SK-N-MC (cell line): ENCODE measurements at regions not wholly inside any gene's neighbourhood (a gene's known extent, or its start where the extent isn't known, plus 50 kb on each side); places are given as distances from the start of the nearest gene placed in this dataset.
"Not testable (repeated sequence)": the region's sequence is repeated elsewhere in the genome, so short reads cannot be mapped to it uniquely, and the experiment has no call there.

Source experiments
- DNase-seq: peaks from one replicate; pipeline ENCODE4 v3.0.0-alpha.2; 2011; ENCODE audit warnings: low read depth, low spot score
- H3K27ac ChIP-seq: fragments of 200-600 bp; sonication (generic); 2 replicates; pipeline ENCODE4 v1.5.1; 2016; ENCODE audit warnings: mixed run types
- H3K36me3 ChIP-seq: fragments of 200-600 bp; sonication (generic); 2 replicates; pipeline ENCODE4 v1.6.1; 2017; ENCODE audit warnings: antibody characterized with exemption, low read length, mixed read lengths; ENCODE audit not compliant: insufficient read depth
- H3K4me3 ChIP-seq: fragments of 200-600 bp; sonication (generic); 2 replicates; pipeline ENCODE4 v1.5.1; 2016
- H3K9ac ChIP-seq: fragments of 200-600 bp; sonication (generic); 2 replicates; pipeline ENCODE4 v1.8.0; 2017; ENCODE audit warnings: mixed run types, mixed read lengths; ENCODE audit not compliant: insufficient read length
- H3K9me3 ChIP-seq: fragments of 200-600 bp; sonication (generic); 2 replicates; pipeline ENCODE4 v1.6.1; 2017; ENCODE audit warnings: low read depth, mild to moderate bottlenecking, antibody characterized with exemption, low read length, moderate library complexity, mixed read lengths
- EZH2 ChIP-seq: fragments of 200-600 bp; sonication (generic); IDR thresholded peaks from one replicate; pipeline ENCODE4 v1.6.1; 2017; ENCODE audit warnings: antibody characterized with exemption
- FOXP2 ChIP-seq: optimal IDR thresholded peaks from 2 replicates; pipeline ENCODE3; 2011; ENCODE audit warnings: mild to moderate bottlenecking, moderate library complexity; ENCODE audit not compliant: insufficient read depth; ENCODE audit errors: extremely low read length, control extremely low read depth
- POLR2AphosphoS5 ChIP-seq: IDR thresholded peaks from 2 replicates; pipeline ENCODE4 v1.6.1; 2012; ENCODE audit warnings: mild to moderate bottlenecking, low read depth, low read length, borderline replicate concordance

GRCh38 chr2:186384226-186384625 is 101.8 kb upstream of the ZC3H15 start:
- Histone ChIP-seq H3K9ac (no peak overlapping the region), H3K27ac (no peak overlapping the region), H3K4me3 (no peak overlapping the region), H3K9me3 (no peaks in the 10 kb centered on the region), H3K36me3 (no peaks in the 10 kb centered on the region)
- no peak for DNase-seq
- TF ChIP-seq EZH2 (no peak), FOXP2 (no peak), POLR2AphosphoS5 (no peak)

GRCh38 chr2:186385638-186386201 is 100.3 kb upstream of the ZC3H15 start:
- not testable (repeated sequence) for H3K9ac ChIP-seq, H3K4me3 ChIP-seq, DNase-seq, H3K9me3 ChIP-seq, H3K36me3 ChIP-seq, H3K27ac ChIP-seq

- DNase-seq = no peak
- Histone ChIP-seq H3K27ac (no peak overlapping the region), H3K9ac (no peak overlapping the region), H3K36me3 (no peaks in the 10 kb centered on the region), H3K9me3 (no peaks in the 10 kb centered on the region), H3K4me3 (no peak overlapping the region)
- TF ChIP-seq POLR2AphosphoS5 = no peak
- TF ChIP-seq FOXP2 = no peak
- no peak for TF ChIP-seq EZH2
Measured at GRCh38 chr2:186399082-186399644, 86.9 kb upstream of the ZC3H15 start.

GRCh38 chr2:186405842-186406241 is 80.2 kb upstream of the ZC3H15 start:
- no peak for DNase-seq
- Histone ChIP-seq H3K27ac (no peak overlapping the region), H3K9ac (no peak overlapping the region), H3K4me3 (no peak overlapping the region), H3K9me3 (no peaks in the 10 kb centered on the region), H3K36me3 (no peaks in the 10 kb centered on the region)
- TF ChIP-seq FOXP2 = no peak
- no peak for TF ChIP-seq POLR2AphosphoS5
- TF ChIP-seq EZH2 = no peak

GRCh38 chr2:186407611-186408010 is 78.4 kb upstream of the ZC3H15 start:
- Histone ChIP-seq H3K9ac (no peak overlapping the region), H3K27ac (no peak overlapping the region), H3K36me3 (no peaks in the 10 kb centered on the region), H3K9me3 (no peaks in the 10 kb centered on the region), H3K4me3 (no peak overlapping the region)
- no peak for DNase-seq
- TF ChIP-seq FOXP2 (no peak), EZH2 (no peak), POLR2AphosphoS5 (no peak)

- TF ChIP-seq FOXP2 (no peak), POLR2AphosphoS5 (no peak), EZH2 (no peak)
- no peaks in the 10 kb centered on the region for H3K9me3 ChIP-seq
- H3K4me3 ChIP-seq = no peak overlapping the region
- DNase-seq = no peak
- no peak overlapping the region for H3K9ac ChIP-seq
- H3K36me3 ChIP-seq = no peaks in the 10 kb centered on the region
- no peak overlapping the region for H3K27ac ChIP-seq
Measured at GRCh38 chr2:186410802-186411201, 75.3 kb upstream of the ZC3H15 start.

- TF ChIP-seq EZH2 (no peak), POLR2AphosphoS5 (no peak), FOXP2 (no peak)
- no peak for DNase-seq
- Histone ChIP-seq H3K36me3 (no peaks in the 10 kb centered on the region), H3K9ac (no peak overlapping the region), H3K4me3 (no peak overlapping the region), H3K9me3 (no peaks in the 10 kb centered on the region), H3K27ac (no peak overlapping the region)
Measured at GRCh38 chr2:186422226-186422625, 63.8 kb upstream of the ZC3H15 start.

GRCh38 chr2:186423481-186423880 is 62.6 kb upstream of the ZC3H15 start:
- Histone ChIP-seq H3K36me3 (no peaks in the 10 kb centered on the region), H3K27ac (no peak overlapping the region)

GRCh38 chr2:186424265-186424664 is 61.8 kb upstream of the ZC3H15 start:
- no peak for TF ChIP-seq FOXP2
- TF ChIP-seq EZH2 = no peak
- no peak for TF ChIP-seq POLR2AphosphoS5
- no peak for DNase-seq
- H3K9me3 ChIP-seq = no peaks in the 10 kb centered on the region

More at GRCh38 chr2:186423481-186423880, 62.6 kb upstream of the ZC3H15 start:
- H3K4me3 ChIP-seq = no peak overlapping the region
- DNase-seq = no peak
- H3K9me3 ChIP-seq = no peaks in the 10 kb centered on the region
- no peak for TF ChIP-seq EZH2
- no peak overlapping the region for H3K9ac ChIP-seq

GRCh38 chr2:186425576-186425975 is 60.5 kb upstream of the ZC3H15 start:
- no peak for DNase-seq
- H3K4me3 ChIP-seq = no peak overlapping the region
- H3K27ac ChIP-seq = no peak overlapping the region
- no peaks in the 10 kb centered on the region for H3K36me3 ChIP-seq
- H3K9me3 ChIP-seq = no peaks in the 10 kb centered on the region
- TF ChIP-seq POLR2AphosphoS5 (no peak), FOXP2 (no peak), EZH2 (no peak)
- no peak overlapping the region for H3K9ac ChIP-seq

More at GRCh38 chr2:186424265-186424664, 61.8 kb upstream of the ZC3H15 start:
- Histone ChIP-seq H3K36me3 (no peaks in the 10 kb centered on the region), H3K9ac (no peak overlapping the region), H3K27ac (no peak overlapping the region), H3K4me3 (no peak overlapping the region)
